Retinal pigment epithelial cell (primary cell): ENCODE measurements at regions not wholly inside any gene's neighbourhood (a gene's known extent, or its start where the extent isn't known, plus 50 kb on each side); places are given as distances from the start of the nearest gene placed in this dataset.

Experiments
- DNase-seq: peaks from one replicate; pipeline ENCODE4 v3.0.0-alpha.2; 2010; ENCODE audit warnings: low read depth
- H3K4me3 ChIP-seq: 2 replicates; pipeline ENCODE4 v1.5.1; 2011; ENCODE audit warnings: mild to moderate bottlenecking, low read length, control low read depth, moderate library complexity
- TF ChIP-seq, protein P1 (sequence below): conservative IDR thresholded peaks from 2 replicates; pipeline ENCODE4 v1.5.1; 2011; ENCODE audit warnings: low read depth, low read length, control low read depth, inconsistent platforms

DNA sequence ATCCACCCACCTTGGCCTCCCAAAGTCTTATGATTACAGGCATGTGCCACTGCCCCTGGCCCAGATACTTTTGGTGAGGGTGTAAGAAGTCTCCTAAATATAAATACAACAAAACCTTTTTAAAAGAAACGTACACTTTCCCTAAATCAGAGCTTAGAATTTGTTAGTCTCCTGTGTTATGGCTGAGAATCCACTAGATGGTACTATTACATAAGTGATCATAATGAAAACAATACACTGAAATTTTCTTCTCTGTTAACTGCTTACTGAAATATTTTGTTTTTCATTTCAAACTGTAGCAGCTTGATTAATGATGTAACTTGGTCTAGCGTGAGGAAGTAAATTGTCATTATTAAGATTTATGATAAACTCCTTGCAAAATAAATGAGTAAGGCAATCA, 74.8 kb upstream of the FAM98A start:
- DNase-seq, result no peak
- no peak overlapping the region for H3K4me3 ChIP-seq
- TF ChIP-seq, protein P1, sequence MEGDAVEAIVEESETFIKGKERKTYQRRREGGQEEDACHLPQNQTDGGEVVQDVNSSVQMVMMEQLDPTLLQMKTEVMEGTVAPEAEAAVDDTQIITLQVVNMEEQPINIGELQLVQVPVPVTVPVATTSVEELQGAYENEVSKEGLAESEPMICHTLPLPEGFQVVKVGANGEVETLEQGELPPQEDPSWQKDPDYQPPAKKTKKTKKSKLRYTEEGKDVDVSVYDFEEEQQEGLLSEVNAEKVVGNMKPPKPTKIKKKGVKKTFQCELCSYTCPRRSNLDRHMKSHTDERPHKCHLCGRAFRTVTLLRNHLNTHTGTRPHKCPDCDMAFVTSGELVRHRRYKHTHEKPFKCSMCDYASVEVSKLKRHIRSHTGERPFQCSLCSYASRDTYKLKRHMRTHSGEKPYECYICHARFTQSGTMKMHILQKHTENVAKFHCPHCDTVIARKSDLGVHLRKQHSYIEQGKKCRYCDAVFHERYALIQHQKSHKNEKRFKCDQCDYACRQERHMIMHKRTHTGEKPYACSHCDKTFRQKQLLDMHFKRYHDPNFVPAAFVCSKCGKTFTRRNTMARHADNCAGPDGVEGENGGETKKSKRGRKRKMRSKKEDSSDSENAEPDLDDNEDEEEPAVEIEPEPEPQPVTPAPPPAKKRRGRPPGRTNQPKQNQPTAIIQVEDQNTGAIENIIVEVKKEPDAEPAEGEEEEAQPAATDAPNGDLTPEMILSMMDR, result peak; percentile 33

DNA sequence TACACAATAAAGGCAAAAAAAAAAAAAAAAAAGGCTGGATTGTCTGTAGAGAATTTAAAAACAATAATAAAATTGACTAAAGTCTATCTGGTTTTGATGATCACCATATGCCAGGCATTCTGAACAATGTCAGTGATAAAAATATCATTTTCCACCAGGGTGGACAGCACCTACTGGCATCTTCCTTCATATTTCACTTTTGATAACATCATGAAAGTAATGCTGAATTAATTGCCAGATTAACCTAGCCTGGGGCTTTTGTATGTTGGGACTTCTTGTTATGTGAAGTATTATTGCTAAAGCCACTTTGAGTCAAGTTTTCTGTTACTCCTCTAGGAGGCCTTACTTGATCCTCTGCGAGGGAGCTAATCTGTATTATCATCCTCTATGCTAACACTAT, 73.8 kb upstream of the FAM98A start:
- no peak overlapping the region for H3K4me3 ChIP-seq
- no peak for DNase-seq
- TF ChIP-seq, protein P1, result no peak

DNA sequence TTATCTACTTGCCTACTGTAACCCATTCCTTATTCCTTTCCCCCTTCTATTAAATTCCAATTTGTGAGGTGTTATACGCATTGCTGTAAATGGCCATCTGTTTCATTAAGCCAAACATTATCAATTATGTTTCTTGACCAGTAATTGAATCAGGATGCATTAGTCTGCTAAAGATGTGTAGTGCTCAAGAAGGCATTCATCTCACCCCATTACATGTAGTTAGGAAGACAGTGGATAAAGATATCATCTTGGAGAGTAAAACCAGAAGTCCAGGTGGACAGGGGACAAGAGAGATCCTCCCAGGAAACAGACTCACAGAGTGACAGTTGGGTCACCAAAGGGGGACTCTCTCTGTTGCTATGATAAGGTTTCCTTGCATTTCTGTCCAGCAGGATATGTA, 73.3 kb upstream of the FAM98A start:
- H3K4me3 ChIP-seq, result no peak overlapping the region
- DNase-seq, result no peak
- TF ChIP-seq, protein P1, result no peak

DNA sequence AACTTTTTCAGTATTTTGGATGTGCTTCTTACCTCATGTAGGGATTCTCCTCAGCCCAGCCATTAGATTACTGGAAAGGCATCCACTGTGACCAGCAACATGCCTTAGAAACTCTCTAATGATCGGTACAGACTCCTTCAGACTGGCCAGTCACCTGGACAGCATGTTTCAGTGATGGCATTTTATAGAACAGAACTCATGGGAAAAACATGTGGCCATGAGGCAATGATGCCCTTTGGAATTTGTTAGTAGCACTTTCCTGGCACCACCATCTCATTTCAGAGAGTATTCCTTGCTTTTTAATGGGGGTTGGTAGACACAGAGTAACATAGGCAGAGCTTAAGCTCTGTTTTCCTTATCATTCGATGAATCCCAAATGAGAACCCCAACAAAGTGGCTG, 72.1 kb upstream of the FAM98A start:
- TF ChIP-seq, protein P1, result no peak
- no peak for DNase-seq
- H3K4me3 ChIP-seq, result no peak overlapping the region

DNA sequence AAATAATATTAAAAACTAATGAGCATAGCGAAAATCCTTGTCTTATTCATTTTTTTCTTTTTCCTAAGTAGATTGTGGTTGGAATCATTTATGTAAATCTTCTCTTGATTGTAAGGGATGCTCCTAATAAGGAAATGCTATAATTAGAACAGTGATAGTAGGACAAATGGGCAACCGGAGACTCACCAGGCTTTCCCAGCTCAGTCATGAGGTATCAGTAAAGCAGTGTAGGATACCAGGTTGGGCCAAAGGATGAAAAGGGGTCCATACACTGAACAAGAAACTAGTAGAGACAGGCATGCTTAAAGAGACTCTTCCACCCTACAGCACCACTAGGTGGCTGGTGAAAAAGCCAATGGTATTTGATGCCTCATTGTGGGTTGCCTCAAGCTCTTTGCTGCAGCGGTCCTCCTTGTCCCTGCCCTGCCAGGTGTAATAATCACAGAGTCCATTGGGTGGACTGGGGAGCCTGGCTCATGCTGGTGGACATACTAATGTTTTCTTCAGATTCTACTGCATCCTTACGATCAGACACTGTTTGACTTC, 71.4 kb upstream of the FAM98A start:
- no peak for DNase-seq
- TF ChIP-seq, protein P1, result peak; percentile 8

DNA sequence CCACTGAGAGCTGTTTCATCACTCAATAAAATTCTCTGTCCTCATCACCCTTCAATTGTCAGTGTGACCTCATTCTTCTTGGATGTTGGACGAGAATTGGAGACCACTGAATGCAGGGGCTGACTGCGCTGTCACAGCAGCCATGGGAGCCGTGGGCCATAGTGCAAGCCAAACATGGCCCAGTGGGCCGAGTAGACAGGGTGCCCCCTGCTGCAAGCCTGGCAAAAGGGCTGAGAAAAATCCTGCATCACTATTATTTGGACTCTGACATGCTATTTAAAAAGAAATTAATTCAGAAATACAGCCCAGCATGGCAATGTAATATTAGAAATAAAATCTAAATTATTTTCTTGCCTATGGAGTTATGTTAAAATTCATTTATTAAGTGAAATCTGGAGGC, 67.8 kb upstream of the FAM98A start:
- TF ChIP-seq, protein P1, result no peak
- no peak overlapping the region for H3K4me3 ChIP-seq
- DNase-seq, result no peak

More for the DNA sequence above, 71.4 kb upstream of the FAM98A start:
- no peak overlapping the region for H3K4me3 ChIP-seq

DNA sequence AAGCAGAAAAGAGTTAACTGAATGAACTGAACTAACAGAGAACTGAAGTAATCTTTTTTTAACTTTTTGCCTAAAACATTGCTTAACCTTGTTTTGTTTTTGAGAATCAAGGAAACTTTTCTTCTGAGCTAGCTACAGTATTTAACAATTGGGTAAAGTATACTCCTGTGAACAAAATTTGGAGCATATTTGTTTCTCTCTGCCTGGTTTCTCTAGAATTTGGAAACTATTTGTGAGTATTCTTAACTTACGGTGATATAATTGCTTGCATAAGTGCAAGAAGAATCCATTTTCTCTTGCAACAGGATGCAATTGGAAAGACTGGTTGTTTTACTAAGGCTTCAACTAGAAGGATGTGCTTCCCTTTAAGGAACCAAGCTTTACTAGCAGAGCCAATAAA, 65.9 kb upstream of the FAM98A start:
- H3K4me3 ChIP-seq, result no peak overlapping the region
- TF ChIP-seq, protein P1, result no peak
- DNase-seq, result no peak
